ENCODE measurements at regions not wholly inside any gene's neighbourhood (a gene's known extent, or its start where the extent isn't known, plus 50 kb on each side); places are given as distances from the start of the nearest gene placed in this dataset.

- 95% methylated on average over 5 of the region's 5 CpGs for WGBS
- Histone ChIP-seq H3K27ac (ENCODE audit: low read depth in 1 of 2, low read length in 2 of 2) (no peak overlapping the region), H3K9me3 (ENCODE audit: control insufficient read depth in 4 of 4, low read length in 3 of 4) (no peaks in the 10 kb centered on the region)
Observed at GRCh38 chr5:155332618-155333017, 319.1 kb downstream of the KIF4B start.

More at GRCh38 chr5:155332618-155333017, 319.1 kb downstream of the KIF4B start:
- H3K4me3 ChIP-seq (ENCODE audit: low read depth in 1 of 3, low read length in 3 of 3) = no peak overlapping the region
- no peaks in the 10 kb centered on the region for H3K4me1 ChIP-seq (ENCODE audit: control insufficient read depth in 4 of 4, insufficient read depth in 4 of 4, low read length in 3 of 4)
- TF ChIP-seq JUND (IDR thresholded peaks at IDR 0.05) = no peak
- TF ChIP-seq SP1 (IDR thresholded peaks at IDR 0.05) = no peak
- TF ChIP-seq ZBTB33 (IDR thresholded peaks at IDR 0.05) = no peak
- no peak for TF ChIP-seq FOXA1 (IDR thresholded peaks at IDR 0.05)
- TF ChIP-seq ATF3 (IDR thresholded peaks at IDR 0.05) = no peak
- TF ChIP-seq, protein P1, sequence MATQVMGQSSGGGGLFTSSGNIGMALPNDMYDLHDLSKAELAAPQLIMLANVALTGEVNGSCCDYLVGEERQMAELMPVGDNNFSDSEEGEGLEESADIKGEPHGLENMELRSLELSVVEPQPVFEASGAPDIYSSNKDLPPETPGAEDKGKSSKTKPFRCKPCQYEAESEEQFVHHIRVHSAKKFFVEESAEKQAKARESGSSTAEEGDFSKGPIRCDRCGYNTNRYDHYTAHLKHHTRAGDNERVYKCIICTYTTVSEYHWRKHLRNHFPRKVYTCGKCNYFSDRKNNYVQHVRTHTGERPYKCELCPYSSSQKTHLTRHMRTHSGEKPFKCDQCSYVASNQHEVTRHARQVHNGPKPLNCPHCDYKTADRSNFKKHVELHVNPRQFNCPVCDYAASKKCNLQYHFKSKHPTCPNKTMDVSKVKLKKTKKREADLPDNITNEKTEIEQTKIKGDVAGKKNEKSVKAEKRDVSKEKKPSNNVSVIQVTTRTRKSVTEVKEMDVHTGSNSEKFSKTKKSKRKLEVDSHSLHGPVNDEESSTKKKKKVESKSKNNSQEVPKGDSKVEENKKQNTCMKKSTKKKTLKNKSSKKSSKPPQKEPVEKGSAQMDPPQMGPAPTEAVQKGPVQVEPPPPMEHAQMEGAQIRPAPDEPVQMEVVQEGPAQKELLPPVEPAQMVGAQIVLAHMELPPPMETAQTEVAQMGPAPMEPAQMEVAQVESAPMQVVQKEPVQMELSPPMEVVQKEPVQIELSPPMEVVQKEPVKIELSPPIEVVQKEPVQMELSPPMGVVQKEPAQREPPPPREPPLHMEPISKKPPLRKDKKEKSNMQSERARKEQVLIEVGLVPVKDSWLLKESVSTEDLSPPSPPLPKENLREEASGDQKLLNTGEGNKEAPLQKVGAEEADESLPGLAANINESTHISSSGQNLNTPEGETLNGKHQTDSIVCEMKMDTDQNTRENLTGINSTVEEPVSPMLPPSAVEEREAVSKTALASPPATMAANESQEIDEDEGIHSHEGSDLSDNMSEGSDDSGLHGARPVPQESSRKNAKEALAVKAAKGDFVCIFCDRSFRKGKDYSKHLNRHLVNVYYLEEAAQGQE (IDR thresholded peaks at IDR 0.05) = no peak
- TF ChIP-seq HNF4A (conservative IDR thresholded peaks at IDR 0.05) = no peak
- no peak for TF ChIP-seq TAF1 (conservative IDR thresholded peaks at IDR 0.05)
- TF ChIP-seq GABPA (IDR thresholded peaks at IDR 0.05 in 1 of 2, conservative IDR thresholded peaks at IDR 0.05 in 1 of 2) = no peak
- no peak for TF ChIP-seq FOXA2 (IDR thresholded peaks at IDR 0.05)
- TF ChIP-seq, protein P2, sequence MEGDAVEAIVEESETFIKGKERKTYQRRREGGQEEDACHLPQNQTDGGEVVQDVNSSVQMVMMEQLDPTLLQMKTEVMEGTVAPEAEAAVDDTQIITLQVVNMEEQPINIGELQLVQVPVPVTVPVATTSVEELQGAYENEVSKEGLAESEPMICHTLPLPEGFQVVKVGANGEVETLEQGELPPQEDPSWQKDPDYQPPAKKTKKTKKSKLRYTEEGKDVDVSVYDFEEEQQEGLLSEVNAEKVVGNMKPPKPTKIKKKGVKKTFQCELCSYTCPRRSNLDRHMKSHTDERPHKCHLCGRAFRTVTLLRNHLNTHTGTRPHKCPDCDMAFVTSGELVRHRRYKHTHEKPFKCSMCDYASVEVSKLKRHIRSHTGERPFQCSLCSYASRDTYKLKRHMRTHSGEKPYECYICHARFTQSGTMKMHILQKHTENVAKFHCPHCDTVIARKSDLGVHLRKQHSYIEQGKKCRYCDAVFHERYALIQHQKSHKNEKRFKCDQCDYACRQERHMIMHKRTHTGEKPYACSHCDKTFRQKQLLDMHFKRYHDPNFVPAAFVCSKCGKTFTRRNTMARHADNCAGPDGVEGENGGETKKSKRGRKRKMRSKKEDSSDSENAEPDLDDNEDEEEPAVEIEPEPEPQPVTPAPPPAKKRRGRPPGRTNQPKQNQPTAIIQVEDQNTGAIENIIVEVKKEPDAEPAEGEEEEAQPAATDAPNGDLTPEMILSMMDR (IDR thresholded peaks at IDR 0.05; ENCODE audit: low read depth, low read length, missing input control) = no peak
- no peak for TF ChIP-seq EGR1 (IDR thresholded peaks at IDR 0.05; ENCODE audit: low read depth in 2 of 2)
- no peak for TF ChIP-seq NR2F2 (IDR thresholded peaks at IDR 0.05)
- no peak for TF ChIP-seq HNF4G (IDR thresholded peaks at IDR 0.05)
- no peak for TF ChIP-seq MAX (IDR thresholded peaks at IDR 0.05)
- no peak for TF ChIP-seq YY1 (IDR thresholded peaks at IDR 0.05)
- no peak for TF ChIP-seq RXRA (IDR thresholded peaks at IDR 0.05)
- no peak for TF ChIP-seq RAD21 (IDR thresholded peaks at IDR 0.05)
- H3K27me3 ChIP-seq (ENCODE audit: control insufficient read depth in 4 of 4, insufficient read depth in 4 of 4, low read length in 3 of 4) = no peaks in the 10 kb centered on the region
- DNase-seq (ENCODE audit: low spot score) = no peak
- H3K36me3 ChIP-seq (ENCODE audit: control insufficient read depth in 4 of 4, insufficient read depth in 3 of 4, low read depth in 1 of 4, low read length in 3 of 4) = no peaks in the 10 kb centered on the region
- H3K9ac ChIP-seq (ENCODE audit: low read depth in 1 of 2, low read length in 2 of 2) = no peak overlapping the region

All from liver (tissue), 8 donors.